ENCODE measurements at regions not wholly inside any gene's neighbourhood (a gene's known extent, or its start where the extent isn't known, plus 50 kb on each side); places are given as distances from the start of the nearest gene placed in this dataset.

DNA sequence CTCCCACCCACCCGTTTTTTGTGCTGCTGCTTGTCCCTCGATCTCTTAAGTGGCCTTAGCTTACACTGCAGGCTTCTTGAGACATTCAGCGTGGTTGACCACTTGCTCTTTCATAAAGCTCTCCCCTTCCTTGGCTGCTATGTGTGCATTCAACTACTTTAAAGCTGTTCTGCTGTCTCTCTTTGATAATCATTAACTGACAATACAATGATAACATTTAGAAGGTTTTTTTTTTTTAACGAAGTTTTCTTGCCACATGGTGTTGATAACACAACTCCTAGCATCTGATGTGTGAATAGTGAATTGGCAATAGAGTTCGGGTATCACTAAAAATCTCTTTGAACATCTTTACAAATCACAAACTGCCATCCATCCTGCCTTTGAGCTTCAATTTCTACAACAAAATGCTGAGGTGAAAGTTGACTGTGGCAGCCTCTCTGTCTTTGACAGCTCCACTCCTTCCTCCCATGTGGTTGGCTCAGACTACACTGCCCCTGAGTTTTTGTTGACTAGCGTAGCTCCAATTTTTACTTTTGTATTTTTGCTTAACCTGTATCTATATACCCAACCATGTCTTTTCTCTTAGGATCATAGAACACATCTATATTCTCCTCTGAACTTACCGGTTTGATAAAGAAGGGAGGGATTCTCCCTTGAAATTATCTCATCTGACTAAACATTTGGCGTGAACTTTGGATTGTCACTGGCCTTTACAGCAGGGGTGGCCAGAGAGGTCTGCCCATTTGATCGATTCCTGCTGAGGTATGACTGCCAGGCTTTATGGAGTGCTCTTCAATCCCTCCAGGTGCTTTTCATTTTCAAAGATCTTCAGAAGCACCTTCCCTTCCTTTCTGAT lies 409.4 kb upstream of the CD180 start:
- DNase-seq (ENCODE audit: low spot score), result no peak
- H3K27me3 ChIP-seq, result no peaks in the 10 kb centered on the region
- peaks cover 0 to 6% of the 10 kb centered on the region in 2 donors for H3K9me3 ChIP-seq
- H3K27ac ChIP-seq, result no peak overlapping the region
- no peak overlapping the region for H3K4me3 ChIP-seq
- H3K4me1 ChIP-seq, result no peaks in the 10 kb centered on the region
- H3K36me3 ChIP-seq, result no peaks in the 10 kb centered on the region
- TF ChIP-seq CTCF (IDR thresholded peaks at IDR 0.05), result no peak

GRCh38 chr5:67591491-67591890 lies 394.9 kb upstream of the CD180 start:
- Histone ChIP-seq H3K9me3 (no peaks in the 10 kb centered on the region), H3K27me3 (no peaks in the 10 kb centered on the region), H3K27ac (no peak overlapping the region), H3K4me1 (no peaks in the 10 kb centered on the region), H3K4me3 (no peak overlapping the region), H3K36me3 (no peaks in the 10 kb centered on the region)
- no peak for TF ChIP-seq CTCF (IDR thresholded peaks at IDR 0.05)
- no peak for DNase-seq (ENCODE audit: low spot score)

GRCh38 chr5:67588389-67588788 lies 391.8 kb upstream of the CD180 start:
- H3K4me3 ChIP-seq, result no peak overlapping the region
- H3K27ac ChIP-seq, result no peak overlapping the region
- no peak for TF ChIP-seq CTCF (IDR thresholded peaks at IDR 0.05)
- no peaks in the 10 kb centered on the region for H3K27me3 ChIP-seq
- no peaks in the 10 kb centered on the region for H3K4me1 ChIP-seq
- DNase-seq (ENCODE audit: low spot score), result no peak
- peaks cover 0 to 9% of the 10 kb centered on the region in 2 donors for H3K9me3 ChIP-seq
- H3K36me3 ChIP-seq, result no peaks in the 10 kb centered on the region

- DNase-seq (ENCODE audit: low spot score), result no peak
- Histone ChIP-seq H3K4me1 (no peaks in the 10 kb centered on the region), H3K27ac (no peak overlapping the region), H3K4me3 (no peak overlapping the region), H3K36me3 (no peaks in the 10 kb centered on the region), H3K27me3 (no peaks in the 10 kb centered on the region), H3K9me3 (peaks cover 0 to 9% of the 10 kb centered on the region in 2 donors)
- no peak for TF ChIP-seq CTCF (IDR thresholded peaks at IDR 0.05)
Observed at GRCh38 chr5:67581203-67581602, 384.6 kb upstream of the CD180 start.

GRCh38 chr5:67578011-67578410 lies 381.4 kb upstream of the CD180 start:
- no peak for DNase-seq (ENCODE audit: low spot score)
- no peak overlapping the region for H3K27ac ChIP-seq
- no peaks in the 10 kb centered on the region for H3K36me3 ChIP-seq

More at GRCh38 chr5:67578011-67578410, 381.4 kb upstream of the CD180 start:
- no peak overlapping the region for H3K4me3 ChIP-seq
- no peak for TF ChIP-seq CTCF (IDR thresholded peaks at IDR 0.05)
- peaks cover 0 to 13% of the 10 kb centered on the region in 2 donors for H3K9me3 ChIP-seq
- no peaks in the 10 kb centered on the region for H3K4me1 ChIP-seq
- no peaks in the 10 kb centered on the region for H3K27me3 ChIP-seq

Data from right atrium auricular region (tissue), 2 donors.